Glomerular endothelial cell (primary cell): ENCODE measurements at regions not wholly inside any gene's neighbourhood (a gene's known extent, or its start where the extent isn't known, plus 50 kb on each side); places are given as distances from the start of the nearest gene placed in this dataset.

ENCODE experiments used
- DNase-seq: peaks from one replicate; pipeline ENCODE4 v3.0.0-alpha.2; 2011; ENCODE audit warnings: low read depth, low spot score; ENCODE audit errors: extremely low read depth

DNA sequence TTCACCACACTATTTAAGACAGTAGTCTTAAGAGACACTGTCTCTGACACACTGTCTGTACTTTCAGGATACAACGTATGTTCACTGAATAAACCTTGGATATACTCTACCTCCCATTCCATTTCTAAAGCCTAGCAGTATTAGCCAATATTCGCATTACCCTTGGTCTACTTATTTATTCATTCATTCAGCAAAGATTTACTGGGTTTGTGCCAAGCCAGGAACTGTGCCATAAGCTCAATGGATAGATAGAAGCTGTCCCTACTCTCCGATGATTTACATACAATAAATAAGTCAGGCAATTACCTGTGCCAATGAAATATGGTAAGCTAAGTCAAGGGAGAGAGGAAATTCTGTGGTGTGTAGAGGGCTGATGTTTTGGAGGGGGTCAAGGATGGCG lies 195.2 kb upstream of the RAB4A start:
- no peak for DNase-seq

- no peak for DNase-seq
These were observed 194.7 kb upstream of the RAB4A start for GRCh38 chr1:229076195-229076594.

- DNase-seq, result no peak
These were observed 191.8 kb upstream of the RAB4A start for GRCh38 chr1:229079016-229079595.

- no peak for DNase-seq
These were observed 190.6 kb upstream of the RAB4A start for GRCh38 chr1:229080361-229080760.

DNA sequence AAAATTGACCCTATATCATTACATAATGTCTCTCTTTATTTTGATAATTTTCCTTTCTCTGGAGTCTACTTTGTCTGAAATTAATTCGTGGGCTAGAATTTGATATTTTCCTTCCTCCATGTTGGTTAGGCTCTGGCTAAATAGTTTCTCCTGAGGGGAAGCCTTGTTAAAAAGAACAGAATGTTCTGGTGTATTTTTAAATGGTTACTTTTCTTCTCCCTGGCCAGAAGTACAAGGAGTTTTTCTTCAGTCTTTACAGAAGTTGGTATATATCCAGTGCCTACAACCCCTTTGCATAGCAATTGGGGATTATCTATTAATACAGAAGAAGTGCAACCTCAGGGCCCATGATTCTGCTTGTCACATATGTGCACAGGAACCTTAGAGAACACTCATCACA lies 185.6 kb upstream of the RAB4A start:
- DNase-seq, result no peak

GRCh38 chr1:229086091-229086490 lies 184.8 kb upstream of the RAB4A start:
- DNase-seq, result no peak

GRCh38 chr1:229086686-229087085 lies 184.2 kb upstream of the RAB4A start:
- no peak for DNase-seq

DNA sequence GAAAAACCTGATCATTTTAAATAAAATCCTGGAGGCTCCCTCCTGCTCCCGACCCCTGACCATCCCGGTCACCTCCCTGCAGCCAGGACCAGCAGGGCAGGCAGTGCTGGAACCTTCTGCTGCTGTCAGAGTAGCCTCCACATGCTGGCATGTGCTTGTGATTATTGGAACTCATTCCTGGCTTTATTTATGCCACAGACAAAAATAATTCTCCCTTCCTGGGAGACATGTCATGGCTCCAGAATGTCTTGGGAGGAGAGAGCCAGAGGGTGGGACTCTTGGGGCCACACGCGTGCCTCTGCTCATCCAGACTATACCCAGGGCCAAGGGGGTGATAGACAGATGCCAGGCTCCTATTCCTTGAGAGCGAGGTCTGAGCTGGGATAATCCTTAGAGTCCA lies 183.6 kb upstream of the RAB4A start:
- DNase-seq, result no peak

- no peak for DNase-seq
These were observed 183.0 kb upstream of the RAB4A start for GRCh38 chr1:229087906-229088305.

DNA sequence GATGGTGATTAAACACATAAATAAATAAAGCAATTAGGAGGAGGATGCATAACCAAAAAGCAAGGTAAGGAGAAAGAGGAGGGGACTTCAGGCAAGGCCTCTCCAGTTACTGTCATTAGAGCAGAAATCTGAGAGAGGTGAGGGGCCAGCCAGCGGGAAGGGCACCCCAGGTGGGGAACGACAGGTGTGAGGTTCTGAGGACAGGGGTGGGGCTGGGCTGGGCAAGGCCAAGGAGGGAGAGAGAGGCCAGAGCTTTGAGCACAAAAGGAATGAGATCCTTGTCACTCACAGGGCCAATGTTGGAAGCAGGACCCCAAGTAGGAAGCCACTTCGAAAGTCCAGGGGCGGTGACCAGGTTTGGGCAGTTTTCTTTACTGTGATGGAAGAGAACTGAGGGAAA lies 182.2 kb upstream of the RAB4A start:
- no peak for DNase-seq

GRCh38 chr1:229089586-229090208 lies 181.2 kb upstream of the RAB4A start:
- DNase-seq, result no peak

GRCh38 chr1:229091721-229092136 lies 179.2 kb upstream of the RAB4A start:
- DNase-seq, result no peak

DNA sequence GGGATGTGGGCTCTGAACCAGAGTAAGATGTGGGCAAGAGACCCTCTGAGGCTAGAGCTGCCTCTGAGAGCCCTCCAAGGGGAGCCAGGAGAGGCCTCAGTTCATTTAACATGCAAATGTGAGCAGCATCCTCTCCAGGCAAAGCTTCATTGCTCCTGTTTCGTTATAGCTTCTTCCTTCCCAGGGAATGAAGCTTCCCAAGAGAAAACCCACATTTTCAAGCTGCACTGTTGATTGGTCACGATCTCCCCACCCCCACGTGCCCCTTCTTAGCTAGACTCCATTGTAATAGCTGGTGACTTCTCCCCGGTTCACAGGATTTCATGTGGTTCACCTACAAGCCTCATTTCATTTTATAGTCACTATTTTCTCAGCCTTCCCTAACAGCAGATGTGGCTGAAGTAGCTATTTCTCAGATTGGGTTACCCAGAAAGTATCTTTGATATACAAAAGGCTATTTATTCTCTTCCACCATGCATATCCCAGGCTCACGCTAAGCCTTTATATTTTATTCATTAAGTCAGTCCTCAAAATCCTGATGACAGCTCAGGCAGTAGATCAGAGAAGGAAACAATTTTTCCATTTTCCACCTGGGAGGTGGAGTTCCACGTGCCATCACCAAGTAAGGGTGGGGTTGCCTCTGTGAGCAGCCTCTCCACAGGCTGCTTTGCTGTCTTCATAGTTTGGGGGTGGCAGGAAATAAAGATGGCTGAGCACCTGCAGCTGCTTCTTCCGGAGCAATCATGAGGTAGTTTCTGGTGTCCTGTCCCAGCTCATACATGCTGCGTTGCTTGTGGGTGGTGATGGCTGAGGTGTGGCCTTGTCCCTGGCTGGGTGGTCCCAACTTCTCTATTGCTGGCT lies 178.3 kb upstream of the RAB4A start:
- DNase-seq, result no peak

DNA sequence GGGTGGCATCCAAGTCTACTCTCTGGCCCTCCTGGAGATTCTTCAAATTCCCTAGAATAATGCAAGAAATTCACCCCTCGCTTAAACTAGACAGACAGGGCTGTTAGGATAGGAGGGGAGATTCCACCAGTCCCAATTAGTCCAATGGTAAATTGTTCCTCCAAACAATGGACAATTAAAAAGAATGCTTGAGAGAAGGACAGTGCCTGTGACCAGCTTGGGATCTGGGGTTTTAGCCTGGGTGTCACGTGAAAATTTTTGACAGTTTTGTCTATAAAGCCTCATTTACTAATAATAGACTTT lies 177.7 kb upstream of the RAB4A start:
- DNase-seq, result no peak

GRCh38 chr1:229093609-229094336 lies 177.1 kb upstream of the RAB4A start:
- DNase-seq, result no peak

GRCh38 chr1:229094476-229095311 lies 176.2 kb upstream of the RAB4A start:
- no peak for DNase-seq

GRCh38 chr1:229095325-229095724 lies 175.6 kb upstream of the RAB4A start:
- no peak for DNase-seq

DNA sequence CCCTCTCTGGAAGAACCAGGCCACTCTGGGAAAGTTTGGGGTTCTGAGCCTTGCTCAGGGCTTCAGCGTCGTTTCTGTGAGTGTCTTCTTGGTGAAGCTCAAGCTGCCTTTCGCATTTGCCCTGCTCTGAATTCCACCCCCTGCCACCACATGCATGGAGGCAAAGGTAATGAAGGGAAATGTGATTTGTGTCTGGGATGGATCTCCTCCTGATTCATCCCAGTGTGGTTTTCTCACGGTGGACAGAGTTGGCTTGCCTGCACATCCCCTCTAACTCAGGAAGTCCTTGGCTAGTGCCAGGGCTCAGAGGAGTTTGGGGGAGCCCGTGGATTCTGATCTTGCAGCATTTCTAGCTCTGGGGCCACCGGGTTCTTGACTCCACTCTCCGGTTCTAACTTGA lies 173.6 kb upstream of the RAB4A start:
- DNase-seq, result no peak

DNA sequence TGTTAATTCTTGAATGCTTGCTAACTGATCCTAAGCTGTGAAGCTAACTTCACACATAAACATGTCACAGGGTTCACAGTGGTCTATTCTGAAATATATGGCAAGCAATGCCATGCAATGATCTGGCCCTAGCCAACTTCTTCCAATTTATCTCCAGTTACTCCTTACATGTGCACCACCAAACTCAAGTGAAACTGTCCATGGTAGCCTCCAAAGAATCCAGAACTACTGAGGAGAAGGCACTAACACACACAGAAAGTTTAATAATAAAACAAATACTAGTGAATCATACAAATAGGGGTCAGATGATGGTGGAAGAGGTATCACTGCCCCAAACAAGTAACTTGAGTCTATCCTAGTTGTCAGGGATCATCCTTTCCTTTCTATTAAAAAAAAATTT lies 172.6 kb upstream of the RAB4A start:
- DNase-seq, result no peak

DNA sequence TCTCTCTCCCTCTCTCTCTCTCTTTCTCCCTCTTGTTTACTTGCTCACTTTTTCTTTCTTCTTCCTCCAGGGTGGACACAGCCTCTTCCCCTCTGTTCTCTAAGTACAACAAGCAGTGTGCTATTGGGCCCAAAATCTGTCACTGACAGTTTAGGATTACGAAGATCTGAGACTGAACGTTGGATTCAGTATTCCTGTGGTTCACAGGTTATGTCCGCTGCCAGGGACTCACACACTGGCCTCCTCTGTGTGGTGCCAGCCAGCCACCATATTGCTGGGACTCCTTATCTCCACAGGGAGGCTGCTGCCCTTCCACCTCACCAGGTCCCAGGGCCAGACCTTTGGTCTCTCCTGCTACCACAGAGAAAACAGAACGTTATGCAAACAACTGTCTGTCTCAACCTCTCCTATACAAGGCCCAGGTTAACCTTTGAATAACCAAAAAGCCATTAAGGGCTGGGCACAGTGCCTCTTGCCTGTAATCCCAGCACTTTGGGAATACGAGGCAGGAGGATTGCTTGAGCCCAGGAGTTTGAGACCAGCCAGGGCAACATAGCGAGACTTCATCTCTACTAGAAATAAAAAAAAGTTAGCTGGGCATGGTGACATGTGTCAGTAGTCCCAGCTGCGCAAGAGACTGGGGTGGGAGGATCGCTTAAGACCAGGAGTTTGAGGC lies 171.9 kb upstream of the RAB4A start:
- DNase-seq, result no peak
